Hypothalamus (tissue), 51 donors: ENCODE measurements at regions not wholly inside any gene's neighbourhood (a gene's known extent, or its start where the extent isn't known, plus 50 kb on each side); places are given as distances from the start of the nearest gene placed in this dataset.

Experiments
- DNase-seq, 51 donors: peaks; one replicate each; lab custom pipeline; 2025; lab: John Stamatoyannopoulos, UW

GRCh38 chr13:30006246-30006645, 155.8 kb upstream of the UBL3 start:
- DNase-seq = no peak

GRCh38 chr13:30004204-30004603, 153.8 kb upstream of the UBL3 start:
- DNase-seq = no peak

GRCh38 chr13:30002577-30002976, 152.2 kb upstream of the UBL3 start:
- DNase-seq = no peak

- DNase-seq = no peak
Measured at GRCh38 chr13:30000370-30000765, 150.0 kb upstream of the UBL3 start.

- DNase-seq = no peak
Measured at GRCh38 chr13:29999492-30000369, 149.3 kb upstream of the UBL3 start.

- no peak for DNase-seq
Measured at GRCh38 chr13:29996316-29996715, 145.9 kb upstream of the UBL3 start.

GRCh38 chr13:29994911-29995595, 144.6 kb upstream of the UBL3 start:
- no peak for DNase-seq

GRCh38 chr13:29993716-29994488, 143.5 kb upstream of the UBL3 start:
- DNase-seq = no peak

GRCh38 chr13:29993196-29993595, 142.8 kb upstream of the UBL3 start:
- no peak for DNase-seq

- DNase-seq = no peak
Measured at GRCh38 chr13:29991343-29991742, 140.9 kb upstream of the UBL3 start.

- DNase-seq = no peak
Measured at GRCh38 chr13:29987340-29987739, 136.9 kb upstream of the UBL3 start.

- no peak for DNase-seq
Measured at GRCh38 chr13:29980339-29980738, 129.9 kb upstream of the UBL3 start.

- no peak for DNase-seq
Measured at GRCh38 chr13:29978211-29978610, 127.8 kb upstream of the UBL3 start.

GRCh38 chr13:29977476-29978120, 127.2 kb upstream of the UBL3 start:
- no peak for DNase-seq

- DNase-seq = no peak
Measured at GRCh38 chr13:29976535-29976934, 126.1 kb upstream of the UBL3 start.

- DNase-seq = no peak
Measured at GRCh38 chr13:29975283-29975682, 124.9 kb upstream of the UBL3 start.

- no peak for DNase-seq
Measured at GRCh38 chr13:29969286-29969685, 118.9 kb upstream of the UBL3 start.

GRCh38 chr13:29964181-29964845, 113.9 kb upstream of the UBL3 start:
- no peak for DNase-seq

GRCh38 chr13:29963089-29963488, 112.7 kb upstream of the UBL3 start:
- DNase-seq = no peak

GRCh38 chr13:29961036-29961670, 110.7 kb upstream of the UBL3 start:
- DNase-seq = no peak
